ENCODE measurements at regions not wholly inside any gene's neighbourhood (a gene's known extent, or its start where the extent isn't known, plus 50 kb on each side); places are given as distances from the start of the nearest gene placed in this dataset.
"Not testable (repeated sequence)": the region's sequence is repeated elsewhere in the genome, so short reads cannot be mapped to it uniquely, and the experiment has no call there.

DNA sequence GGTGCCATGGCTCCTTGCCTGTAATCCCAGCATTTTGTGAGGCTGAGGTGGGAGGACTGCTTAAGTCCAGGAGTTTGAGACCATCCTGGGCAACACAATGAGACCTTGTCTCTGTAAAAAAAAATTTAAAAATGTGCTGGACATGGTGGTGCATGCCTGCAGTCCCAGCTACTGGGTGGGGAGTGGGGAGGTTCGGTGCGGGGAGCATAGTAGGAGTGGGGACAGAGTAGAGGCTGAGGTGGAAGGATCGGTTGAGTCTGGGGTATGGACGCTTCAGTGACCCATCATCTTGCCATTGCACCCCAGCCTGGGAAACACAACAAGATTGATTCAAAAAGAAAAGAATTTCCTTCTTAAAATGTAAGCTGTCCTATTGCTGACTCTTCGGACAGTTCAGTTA, 1490.0 kb upstream of the GBE1 start:
- no peak for DNase-seq

DNA sequence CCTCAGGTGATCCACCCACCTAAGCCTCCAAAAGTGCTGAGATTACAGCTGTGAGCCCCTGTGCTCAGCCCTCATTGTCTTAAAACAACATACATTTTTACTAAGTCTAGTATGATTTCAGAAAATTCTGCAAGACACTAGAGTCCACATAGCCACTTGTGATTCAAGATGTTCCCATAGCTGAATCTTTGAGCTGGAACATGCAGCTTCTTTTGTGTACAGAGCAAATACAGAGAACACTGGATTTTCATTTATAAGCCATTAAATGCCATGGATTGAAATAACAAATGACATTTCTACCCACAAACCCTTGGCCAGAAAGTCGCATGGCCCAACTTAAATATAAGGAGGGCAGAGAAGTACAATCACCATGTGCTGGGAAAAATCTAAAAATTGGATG, 1489.2 kb upstream of the GBE1 start:
- no peak for DNase-seq

DNA sequence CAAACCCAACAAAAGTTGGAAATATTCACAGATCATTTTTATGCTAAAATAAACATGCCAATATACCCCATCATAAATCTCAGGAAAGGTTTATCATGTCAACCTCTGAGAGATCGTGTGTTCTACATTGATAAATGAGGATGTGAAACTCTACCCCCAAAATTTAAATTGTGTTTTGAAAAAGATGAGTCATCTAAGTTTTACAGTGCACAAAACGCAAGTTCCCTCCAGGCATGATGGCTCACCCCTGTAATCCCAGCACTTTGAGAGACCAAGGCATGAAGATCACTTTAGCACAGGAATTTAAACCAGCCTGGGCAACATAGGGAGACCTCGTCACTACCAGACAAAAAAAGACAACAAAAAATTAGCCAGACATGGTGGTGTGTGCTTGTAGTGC, 1487.0 kb upstream of the GBE1 start:
- DNase-seq, result no peak

DNA sequence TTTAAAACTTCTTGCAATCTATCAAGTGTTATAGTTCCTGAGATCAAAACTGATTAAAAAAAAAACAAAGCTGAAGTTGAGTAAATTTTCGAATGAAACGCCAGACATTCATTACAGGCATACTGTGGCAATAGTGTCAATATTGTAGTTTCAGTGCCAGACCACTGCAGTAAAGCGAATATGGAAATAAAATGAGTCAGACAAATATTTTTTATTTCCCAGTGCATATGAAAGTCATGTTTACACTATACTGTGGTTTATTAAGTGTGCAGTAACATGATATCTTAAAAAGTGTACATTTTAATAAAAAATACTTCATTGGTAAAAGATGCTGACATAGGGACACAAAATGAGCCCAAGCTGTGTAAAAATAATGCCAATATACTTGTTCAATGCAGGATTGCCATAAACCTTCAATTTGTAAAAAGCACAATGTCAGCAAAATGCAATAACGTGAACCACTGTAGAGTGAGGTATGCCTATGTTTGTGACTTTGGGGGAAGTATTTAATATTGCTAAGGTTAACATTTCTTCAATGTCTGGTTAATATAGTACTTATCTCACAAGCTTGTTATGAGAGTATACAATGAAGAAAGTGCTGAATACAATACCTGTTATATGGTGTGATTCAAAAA, 1473.9 kb upstream of the GBE1 start:
- DNase-seq, result no peak

DNA sequence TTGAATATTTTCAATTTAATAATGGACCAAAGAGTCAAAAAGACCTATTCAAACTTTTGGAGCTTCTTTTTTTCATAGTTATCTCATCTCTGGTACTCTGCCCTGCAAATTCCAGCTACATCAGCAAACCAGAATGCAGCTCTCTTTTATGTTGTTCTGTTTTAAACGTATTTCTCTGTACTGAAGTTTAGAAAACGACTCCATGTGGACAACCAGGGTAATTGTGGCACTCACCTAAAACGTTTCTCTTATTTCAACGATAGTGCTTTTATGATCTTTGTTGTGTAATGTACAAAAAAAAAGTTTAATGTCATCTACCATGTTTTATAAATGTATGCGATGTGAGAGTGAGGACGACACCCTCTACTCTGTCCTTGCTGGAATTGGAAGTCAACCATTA, 1472.3 kb upstream of the GBE1 start:
- no peak for DNase-seq

DNA sequence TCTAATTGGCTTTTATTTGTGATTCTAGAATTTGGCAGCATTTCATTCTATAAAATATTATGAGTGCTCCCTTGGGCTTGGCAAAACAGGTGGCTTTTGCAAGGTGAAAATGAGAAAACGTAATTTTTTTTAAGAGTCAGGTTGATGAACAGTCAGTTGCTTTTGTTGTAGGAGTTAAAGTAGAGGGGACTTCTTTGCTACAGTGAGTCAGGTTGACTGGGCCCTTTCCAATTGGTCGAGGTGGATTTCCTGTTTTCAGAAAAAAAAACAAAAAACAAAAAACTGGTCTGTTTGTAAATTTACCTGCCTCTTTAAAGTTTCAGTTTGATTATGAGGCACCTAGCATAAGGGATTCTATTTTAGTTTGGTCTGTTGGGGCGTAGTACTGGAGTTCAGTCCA, 1469.4 kb upstream of the GBE1 start:
- DNase-seq, result no peak

DNA sequence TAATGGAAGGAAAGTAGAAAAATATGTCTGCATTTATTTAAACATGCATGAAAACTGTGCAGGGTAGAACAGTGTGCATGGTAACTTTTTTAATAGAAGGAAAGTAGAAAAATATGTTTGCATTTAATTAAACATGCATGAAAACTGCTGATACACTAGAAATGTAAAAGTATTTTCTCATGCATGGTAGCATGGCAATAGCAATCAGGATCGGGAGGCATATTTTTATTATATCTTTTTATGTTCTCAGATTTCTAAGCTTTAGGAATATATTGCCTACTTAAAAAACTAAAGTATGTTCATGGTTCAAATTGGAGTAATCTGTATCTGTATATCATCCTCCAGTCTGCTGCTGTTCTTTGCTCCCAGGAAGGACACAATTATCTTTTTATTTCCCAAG, 1468.9 kb upstream of the GBE1 start:
- DNase-seq, result no peak

DNA sequence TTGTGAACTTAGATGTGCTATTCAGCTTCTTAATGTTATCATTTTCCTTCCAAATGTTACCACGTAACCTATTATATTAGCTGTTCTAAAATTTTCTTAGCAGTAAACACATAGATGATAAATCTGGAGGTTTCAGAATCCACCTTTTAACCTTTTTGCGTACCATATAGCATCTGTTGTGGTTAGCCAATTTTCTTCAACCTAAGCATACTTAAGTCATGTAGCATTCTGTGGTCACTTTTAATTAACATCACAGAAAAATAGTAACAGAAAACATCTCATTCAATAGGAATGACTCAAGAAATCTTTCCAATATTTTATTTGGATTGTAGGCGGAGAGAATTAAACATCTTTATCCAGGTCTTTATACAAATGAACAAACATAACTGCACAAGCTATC, 1465.3 kb upstream of the GBE1 start:
- DNase-seq, result no peak

DNA sequence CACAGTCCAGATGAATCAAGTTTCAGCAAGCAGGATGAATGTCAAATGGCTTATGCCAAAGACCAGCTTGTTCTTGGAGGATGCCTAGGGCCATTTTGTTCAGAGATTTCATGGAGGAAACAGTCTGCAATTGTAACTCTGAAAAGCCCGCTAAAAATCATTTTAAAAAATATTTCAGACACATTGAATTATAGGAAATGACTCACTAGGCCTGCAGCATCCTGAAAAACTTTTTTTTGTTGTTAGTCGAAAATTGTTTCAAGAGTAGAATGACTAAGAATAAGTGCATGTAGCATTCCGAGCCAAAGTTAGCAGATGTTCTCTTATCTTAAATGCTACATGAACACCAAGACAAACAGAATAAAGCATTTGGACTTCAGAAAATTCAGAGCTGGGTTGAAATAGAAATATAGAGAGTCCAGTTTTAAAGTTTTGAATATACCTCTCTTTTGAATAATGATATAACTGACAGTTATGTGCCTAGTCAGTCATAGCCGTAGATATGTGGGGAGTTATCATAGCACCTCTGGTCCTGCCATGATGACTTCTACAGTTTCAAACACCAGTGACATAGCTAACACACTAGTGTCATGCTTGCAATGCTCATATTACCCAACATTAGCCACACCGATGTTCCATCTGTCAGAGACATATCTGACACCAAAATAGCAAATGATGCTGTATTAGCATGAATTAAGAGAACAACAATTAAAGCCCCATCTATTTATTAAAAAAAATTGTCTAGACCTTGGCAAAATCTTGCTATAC, 1462.8 kb upstream of the GBE1 start:
- no peak for DNase-seq

DNA sequence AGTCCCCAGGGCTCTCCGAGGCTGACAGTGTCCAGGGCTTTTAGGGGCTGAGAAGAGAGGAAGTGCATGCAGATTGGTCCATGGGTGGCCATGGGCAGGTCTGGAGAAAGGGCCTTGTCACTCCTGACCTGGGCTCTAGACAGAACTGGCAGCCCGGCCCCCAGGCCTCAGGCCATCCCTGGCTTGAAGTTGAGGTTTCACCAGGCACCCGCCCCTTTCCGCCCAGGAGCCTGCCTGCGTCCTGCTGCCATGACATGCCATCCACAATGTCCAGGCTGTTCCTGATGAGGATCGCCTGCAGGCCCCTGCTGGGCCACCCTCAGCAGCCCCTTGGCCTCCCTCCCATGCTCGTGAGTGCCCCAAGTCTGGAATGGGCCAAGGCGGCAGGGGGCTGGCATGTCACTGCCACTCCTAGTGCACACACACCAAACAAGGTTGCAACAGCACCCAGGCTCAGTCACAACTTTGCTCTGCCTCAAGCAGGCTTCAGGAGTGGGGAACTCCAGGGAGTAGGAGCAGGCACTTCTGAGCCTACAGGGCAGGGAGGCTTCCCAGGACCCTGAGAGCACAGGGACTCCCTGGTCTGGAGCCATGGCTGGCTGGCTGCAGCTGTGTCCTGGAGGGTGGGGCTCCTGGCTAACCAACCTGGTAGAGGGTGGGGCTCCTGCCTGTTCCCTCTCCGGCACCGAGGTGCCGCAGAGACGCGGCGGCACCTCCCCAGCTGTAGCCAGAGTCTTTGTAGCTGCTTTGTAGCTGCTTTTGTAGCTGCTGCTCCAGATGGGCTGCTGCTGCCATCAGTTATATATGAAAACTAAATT, 1457.1 kb upstream of the GBE1 start:
- DNase-seq, result no peak

DNA sequence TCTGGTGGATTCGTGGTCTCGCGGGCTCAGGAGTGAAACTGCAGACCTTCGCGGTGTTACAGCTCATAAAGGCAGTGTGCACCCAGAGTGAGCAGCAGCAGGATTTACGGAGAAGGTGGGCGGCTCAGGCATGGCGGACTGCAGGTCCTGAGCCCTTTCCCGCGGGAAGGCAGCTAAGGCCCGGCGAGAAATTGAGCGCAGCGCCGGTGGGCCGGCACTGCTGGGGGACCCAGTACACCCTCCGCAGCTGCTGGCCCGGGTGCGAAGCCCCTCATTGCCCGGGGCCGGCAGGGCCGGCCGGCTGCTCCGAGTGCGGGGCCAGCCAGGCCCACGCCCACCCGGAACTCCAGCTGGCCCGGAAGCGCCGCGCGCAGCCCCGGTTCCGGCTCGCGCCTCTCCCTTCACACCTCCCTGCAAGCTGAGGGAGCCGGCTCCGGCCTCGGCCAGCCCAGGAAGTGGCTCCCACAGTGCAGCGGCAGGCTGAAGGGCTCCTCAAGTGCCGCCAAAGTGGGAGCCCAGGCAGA, 1456.2 kb upstream of the GBE1 start:
- not testable (repeated sequence) for DNase-seq

DNA sequence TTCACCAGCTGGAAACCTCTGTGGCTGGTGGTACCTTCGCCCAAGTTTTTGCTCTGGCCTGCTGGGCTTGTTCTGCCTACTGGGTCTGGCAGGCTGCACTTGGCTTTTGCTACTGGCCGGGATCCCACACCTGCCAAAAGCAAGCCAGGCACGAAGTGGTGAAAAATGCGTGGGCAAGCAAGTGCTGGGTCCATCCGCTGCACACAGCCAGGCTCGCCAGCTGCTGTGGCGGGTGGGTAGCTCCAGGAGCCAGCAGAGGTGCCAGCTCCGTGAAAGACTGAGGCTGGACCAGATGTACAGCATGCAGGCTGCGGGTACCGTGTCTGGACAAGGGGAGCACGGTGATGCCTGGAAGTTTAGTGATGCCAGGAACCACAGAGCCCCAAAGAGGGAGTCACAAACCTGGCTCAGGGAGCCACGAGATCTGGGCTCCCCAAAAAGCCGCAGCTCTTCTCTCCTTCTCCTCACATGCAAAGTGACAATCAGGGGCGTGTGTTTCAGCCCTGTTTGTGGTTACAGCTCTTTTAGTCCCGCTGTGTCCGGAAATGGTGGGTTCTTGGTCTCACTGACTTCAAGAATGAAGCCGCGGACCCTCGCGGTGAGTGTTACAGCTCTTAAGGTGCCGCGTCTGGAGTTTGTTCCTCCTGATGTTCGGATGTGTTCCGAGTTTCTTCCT, 1455.6 kb upstream of the GBE1 start:
- DNase-seq, result no peak

DNA sequence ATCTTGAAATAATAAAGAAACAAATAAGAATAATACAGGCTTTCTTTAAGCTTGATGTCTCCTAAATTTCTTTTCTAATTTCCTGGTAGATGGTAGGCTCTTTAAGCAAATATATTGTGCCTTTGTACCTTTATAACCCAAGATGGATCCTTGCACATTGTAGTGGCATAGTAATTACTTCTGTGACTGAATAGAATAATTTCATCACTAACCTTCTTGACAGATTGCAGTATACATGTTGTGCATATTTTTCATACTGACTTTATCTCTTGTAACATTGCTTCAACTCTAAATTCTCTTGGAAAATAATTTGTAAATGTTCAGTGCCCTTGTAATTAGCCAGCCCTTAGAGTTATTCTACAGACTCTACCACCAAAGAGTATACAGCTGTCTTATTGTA, 1433.8 kb upstream of the GBE1 start:
- DNase-seq, result no peak

DNA sequence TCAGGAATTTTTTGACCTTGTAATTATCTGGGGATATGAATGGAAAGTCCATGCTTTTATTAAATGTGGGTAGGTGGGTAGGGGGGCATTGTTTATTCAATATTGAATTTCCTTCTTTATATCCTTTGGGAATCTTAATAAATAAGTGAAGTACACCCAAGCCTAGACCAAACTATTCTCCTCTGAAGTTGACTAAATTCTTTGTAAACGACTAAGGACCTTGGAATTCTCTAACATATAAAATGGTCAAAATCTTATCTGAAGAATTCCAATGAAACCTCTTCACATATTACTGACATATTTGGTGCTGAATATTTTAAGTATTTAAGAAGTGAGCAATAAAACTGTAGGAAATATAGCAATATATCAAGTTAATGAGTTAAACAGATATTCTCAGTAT, 1432.1 kb upstream of the GBE1 start:
- no peak for DNase-seq

DNA sequence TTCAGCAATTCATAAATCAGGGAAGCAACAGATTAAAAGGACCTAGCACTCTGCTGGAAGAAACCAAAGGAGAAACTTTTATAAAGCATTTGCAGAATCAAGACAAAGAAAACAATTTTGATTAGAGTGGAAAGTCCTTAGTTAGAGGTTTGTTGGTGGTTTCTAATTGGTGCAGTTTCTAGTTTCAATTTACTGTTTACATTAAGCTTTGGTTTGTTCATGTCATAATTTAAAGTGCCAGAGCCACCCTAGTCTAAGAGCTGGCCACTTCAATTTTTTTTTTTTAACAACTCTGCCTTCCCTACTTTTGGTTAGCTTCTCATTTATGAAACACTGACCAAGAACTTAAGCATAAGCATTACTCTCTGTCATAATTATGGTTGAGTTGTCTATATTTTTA, 1428.2 kb upstream of the GBE1 start:
- DNase-seq, result no peak

DNA sequence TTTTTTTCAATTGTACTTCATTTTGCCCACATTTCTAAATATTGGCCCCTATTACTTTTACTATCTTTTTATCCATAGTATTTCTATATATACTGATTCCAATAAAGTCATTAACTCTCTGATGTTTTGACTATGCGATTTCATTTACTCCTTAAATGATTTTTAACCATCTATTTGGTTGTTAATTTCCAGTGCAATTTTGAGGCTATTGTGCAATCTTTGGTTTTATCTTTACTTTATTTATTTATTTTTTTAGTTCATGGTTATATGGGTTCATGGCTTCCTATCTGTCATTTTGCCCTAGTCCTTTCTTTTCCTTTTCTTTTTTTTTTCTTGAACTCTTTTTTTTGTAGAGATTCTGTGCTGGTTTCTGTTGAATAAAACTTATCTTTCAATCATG, 1408.0 kb upstream of the GBE1 start:
- DNase-seq, result no peak

DNA sequence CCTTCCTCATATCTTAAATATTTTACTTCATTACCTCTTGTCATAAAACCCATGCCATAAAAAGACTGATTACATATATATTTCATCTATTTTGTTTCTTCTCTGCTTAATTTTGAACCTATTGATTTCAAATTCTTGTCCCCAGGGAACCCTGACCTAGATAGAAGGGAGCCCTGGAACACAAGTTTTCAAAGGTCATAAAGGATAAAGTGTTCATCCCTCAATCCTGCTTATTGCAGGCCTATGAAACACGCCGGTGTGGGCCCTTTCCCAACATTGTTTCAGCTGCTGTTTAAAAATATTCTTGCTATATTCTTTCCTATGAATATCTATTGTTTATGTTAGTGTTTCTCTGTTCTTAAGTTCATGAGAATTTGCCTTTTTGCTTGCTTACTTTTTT, 1389.5 kb upstream of the GBE1 start:
- no peak for DNase-seq

DNA sequence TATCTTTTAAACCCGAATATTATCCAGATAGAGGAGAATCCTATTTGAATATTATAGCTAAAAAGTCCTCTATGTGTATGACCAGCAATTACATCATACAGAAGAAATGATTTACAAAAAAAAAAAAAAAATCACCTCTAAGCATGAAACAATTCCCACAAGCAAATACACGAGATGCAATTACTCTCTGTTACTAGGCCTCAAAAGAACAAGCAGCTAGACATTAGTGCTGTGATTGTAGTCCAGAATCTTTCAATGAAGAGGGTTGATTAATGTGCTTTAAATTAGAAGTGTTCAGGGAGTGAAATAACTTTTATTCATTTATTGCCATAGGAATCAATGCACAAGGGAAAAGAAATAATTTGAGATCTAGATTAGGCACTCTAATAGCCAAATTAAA, 1379.5 kb upstream of the GBE1 start:
- no peak for DNase-seq

DNA sequence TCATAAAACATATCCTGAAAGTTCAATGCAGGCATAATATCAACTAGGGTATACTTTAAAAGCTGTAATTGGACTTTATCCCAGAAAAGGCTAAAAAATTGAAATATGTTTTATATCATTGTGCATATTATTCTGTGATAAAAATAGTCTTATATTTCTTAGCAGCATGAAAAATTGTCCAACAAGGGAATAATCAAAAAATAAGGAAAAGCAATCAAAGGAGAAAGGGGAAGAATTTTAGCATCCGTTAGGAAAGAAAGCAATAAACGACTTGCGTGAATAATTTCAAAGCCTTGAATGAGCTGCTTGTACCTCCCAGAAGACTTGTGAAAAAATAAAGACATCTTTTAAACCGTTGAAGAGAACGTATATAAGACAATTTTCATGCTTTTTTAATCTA, 1369.8 kb upstream of the GBE1 start:
- DNase-seq, result no peak

DNA sequence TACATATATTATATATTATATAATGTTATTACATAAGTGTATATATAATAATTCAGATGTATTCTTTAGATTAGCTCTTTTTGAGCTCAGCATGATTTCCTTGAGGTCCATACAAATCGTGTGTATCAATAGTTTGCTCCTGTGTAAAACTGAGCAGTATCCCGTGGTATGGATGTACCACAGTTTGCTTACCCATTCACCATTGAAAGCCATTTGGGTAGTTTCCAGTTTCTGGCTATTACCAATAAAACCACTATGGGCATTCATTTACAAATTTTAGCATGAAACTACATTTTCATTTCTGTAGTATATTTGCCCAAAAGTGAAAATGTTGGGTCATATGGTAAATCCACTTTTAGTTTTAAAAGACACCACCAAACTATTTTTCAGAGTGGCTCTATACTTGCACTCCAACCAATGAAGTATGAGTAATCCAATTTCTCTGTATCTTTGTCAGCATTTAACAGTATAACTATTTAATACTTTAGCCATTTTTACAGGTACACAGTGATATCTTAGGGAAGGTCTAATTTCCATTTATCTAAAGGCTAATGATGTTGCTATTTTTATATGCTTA, 1361.4 kb upstream of the GBE1 start:
- no peak for DNase-seq

DNA sequence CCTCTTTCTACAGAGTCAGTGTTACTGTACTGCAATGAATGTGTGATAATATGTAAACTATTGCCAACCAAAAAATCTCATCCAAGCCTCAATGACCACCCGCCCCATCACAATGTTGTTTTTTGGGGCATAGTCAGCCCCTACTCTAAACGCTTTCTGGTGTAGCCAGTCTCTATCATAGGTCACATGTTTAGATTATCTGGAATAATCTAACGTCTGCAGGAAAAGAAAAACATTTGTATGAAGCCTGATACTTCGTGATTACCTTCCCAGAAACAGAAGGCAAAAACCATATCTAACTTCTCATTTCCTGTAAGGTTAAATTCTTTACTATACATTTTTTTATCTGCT, 1331.8 kb upstream of the GBE1 start:
- no peak for DNase-seq

DNA sequence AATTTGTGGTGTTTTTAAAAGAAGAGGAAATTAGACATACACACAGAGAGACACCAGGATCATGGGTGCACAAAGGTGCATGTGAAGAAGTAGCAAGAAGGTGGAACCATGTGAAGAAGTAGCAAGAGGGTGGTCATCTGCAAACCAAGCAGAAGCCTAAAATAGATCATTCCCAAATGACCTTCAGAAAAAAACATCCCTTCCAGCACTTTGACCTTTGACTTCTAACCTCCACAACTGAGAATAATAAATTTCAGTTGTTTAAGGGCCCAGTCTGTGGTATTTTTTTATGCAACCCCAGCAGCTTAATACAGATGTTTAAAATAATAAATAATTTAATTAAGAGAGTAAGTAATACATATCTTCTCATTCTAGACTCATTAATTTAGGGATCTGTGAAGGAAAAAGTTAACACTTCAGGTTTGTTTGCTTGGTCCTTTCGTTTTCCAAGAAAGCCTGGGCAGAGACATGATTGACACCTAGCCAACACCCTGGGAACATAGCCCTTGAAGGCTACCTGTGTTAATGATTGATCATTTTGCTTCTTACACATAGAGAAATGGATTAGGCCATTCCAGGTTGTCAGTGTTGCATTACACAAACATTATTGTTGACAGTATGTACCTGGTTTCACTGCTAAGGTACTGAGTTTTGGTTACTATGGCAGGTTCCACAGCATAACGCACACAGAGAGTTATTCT, 1331.2 kb upstream of the GBE1 start:
- no peak for DNase-seq

Data from midbrain (tissue), 1 donor.